H1 (cell line): ENCODE measurements at regions not wholly inside any gene's neighbourhood (a gene's known extent, or its start where the extent isn't known, plus 50 kb on each side); places are given as distances from the start of the nearest gene placed in this dataset.

Experiments used
- CTCF ChIA-PET: fragments of 300-600 bp; sonication (Branson Sonifier 250); formaldehyde crosslinking; loops from one replicate; lab custom pipeline; 2021; ENCODE audit not compliant: partially characterized antibody; lab: Charles Lee
- POLR2A ChIA-PET: fragments of 300-600 bp; sonication (Branson Sonifier 250); formaldehyde crosslinking; loops from one replicate; lab custom pipeline; 2021; ENCODE audit warnings: inconsistent platforms; ENCODE audit not compliant: partially characterized antibody; lab: Charles Lee
- DNase-seq, 2 experiments: peaks; one replicate each; pipeline versions ENCODE4 v3.0.0 to v3.0.0-alpha.2; 2010 to 2022; ENCODE audit warnings: low spot score in 2 of 2, low read depth in 1 of 2, mixed read lengths in 1 of 2
- FAIRE-seq: peaks from 2 replicates; lab custom pipeline; 2011; peaks lifted over from hg19 to GRCh38; lab: Jason Lieb, UNC
- H2AFZ ChIP-seq: 2 replicates; pipeline ENCODE4 v1.8.1; 2012; ENCODE audit warnings: low read length, inconsistent platforms
- H2AK5ac ChIP-seq: 2 replicates; pipeline ENCODE4 v1.6.1; 2013; ENCODE audit warnings: low read depth, low read length
- H2BK120ac ChIP-seq: replicated peaks from 2 replicates; pipeline ENCODE3; 2013; ENCODE audit warnings: low read depth, low read length, inconsistent platforms
- H2BK12ac ChIP-seq: 2 replicates; pipeline ENCODE4 v1.6.1; 2013; ENCODE audit warnings: low read depth, low read length
- H2BK15ac ChIP-seq: 2 replicates; pipeline ENCODE4 v1.6.1; 2013; ENCODE audit warnings: low read length
- H2BK20ac ChIP-seq: 2 replicates; pipeline ENCODE4 v1.6.1; 2013; ENCODE audit warnings: low read length
- H2BK5ac ChIP-seq: 2 replicates; pipeline ENCODE4 v1.6.1; 2013; ENCODE audit warnings: low read depth, low read length
- H3K14ac ChIP-seq: 2 replicates; pipeline ENCODE4 v1.6.1; 2013; ENCODE audit warnings: inconsistent platforms; ENCODE audit not compliant: insufficient read length
- H3K18ac ChIP-seq: 2 replicates; pipeline ENCODE4 v1.6.1; 2013; ENCODE audit warnings: low read length; ENCODE audit errors: extremely low read depth
- H3K23ac ChIP-seq: 2 replicates; pipeline ENCODE4 v1.6.1; 2013; ENCODE audit warnings: inconsistent platforms; ENCODE audit not compliant: insufficient read length
- H3K23me2 ChIP-seq: 2 replicates; pipeline ENCODE4 v1.6.1; 2013; ENCODE audit warnings: low read depth, low read length
- H3K27ac ChIP-seq: 2 replicates; pipeline ENCODE4 v1.6.1; 2011; ENCODE audit warnings: low read depth, low read length, inconsistent platforms
- H3K27me3 ChIP-seq, 4 experiments: replicated peaks in 1 of 4; 1 replicate in 1 of 4; 2 replicates in 3 of 4; pipeline versions ENCODE4 v1.6.1 to v1.8.1; 2011 to 2013; ENCODE audit warnings: low read length in 3 of 4, mild to moderate bottlenecking in 3 of 4, inconsistent platforms in 2 of 4, mixed read lengths in 2 of 4, moderate library complexity in 1 of 4; ENCODE audit not compliant: control insufficient read depth in 3 of 4, insufficient read depth in 3 of 4; ENCODE audit errors: extremely low read depth in 1 of 4
- H3K36me3 ChIP-seq, 4 experiments: 2 replicates each; pipeline versions ENCODE4 v1.6.1 to v1.8.1; 2011 to 2013; ENCODE audit warnings: mild to moderate bottlenecking in 4 of 4, low read length in 3 of 4, moderate library complexity in 2 of 4, control low read depth in 1 of 4, inconsistent platforms in 1 of 4; ENCODE audit not compliant: insufficient read depth in 4 of 4, control insufficient read depth in 2 of 4
- H3K4ac ChIP-seq: replicated peaks from 2 replicates; pipeline ENCODE3; 2013; ENCODE audit warnings: low read length, low read depth, mixed read lengths, inconsistent platforms; ENCODE audit not compliant: insufficient read length
- H3K4me1 ChIP-seq, 4 experiments: replicated peaks in 1 of 4; 1 replicate in 1 of 4; 2 replicates in 3 of 4; pipeline versions ENCODE4 v1.6.1 to v1.8.1; 2011 to 2013; ENCODE audit warnings: low read length in 3 of 4, inconsistent platforms in 2 of 4, mixed read lengths in 1 of 4; ENCODE audit not compliant: insufficient read depth in 4 of 4, control insufficient read depth in 3 of 4
- H3K4me2 ChIP-seq, 2 experiments: 2 replicates each; pipeline versions ENCODE4 v1.6.1 to v1.8.1; 2011 to 2013; ENCODE audit warnings: low read depth in 2 of 2, low read length in 2 of 2, control low read depth in 1 of 2, inconsistent platforms in 1 of 2, mild to moderate bottlenecking in 1 of 2; ENCODE audit not compliant: insufficient read depth in 1 of 2
- H3K4me3 ChIP-seq, 4 experiments: fragments of 200-600, 300-600 bp in 1 of 4; sonication (generic), shearing (Covaris generic), sonication (Bioruptor Twin) in 1 of 4; 2 replicates each; pipeline versions ENCODE4 v1.5.1 to v1.8.1; 2011 to 2016; ENCODE audit warnings: low read length in 4 of 4, low read depth in 3 of 4, control low read depth in 2 of 4, inconsistent platforms in 2 of 4, mild to moderate bottlenecking in 2 of 4, mixed read lengths in 1 of 4, moderate library complexity in 1 of 4; ENCODE audit not compliant: insufficient read depth in 2 of 4; ENCODE audit errors: extremely low read depth in 1 of 4
- H3K56ac ChIP-seq: replicated peaks from 2 replicates; pipeline ENCODE3; 2013; ENCODE audit warnings: low read depth, mild to moderate bottlenecking, mixed read lengths, low read length, inconsistent platforms; ENCODE audit not compliant: insufficient read length
- H3K79me1 ChIP-seq: 2 replicates; pipeline ENCODE4 v1.6.1; 2013; ENCODE audit warnings: low read depth, low read length, control low read depth
- H3K79me2 ChIP-seq, 2 experiments: 2 replicates each; pipeline versions ENCODE4 v1.6.1 to v1.8.1; 2012 to 2013; ENCODE audit warnings: low read length in 2 of 2, mild to moderate bottlenecking in 2 of 2, inconsistent platforms in 1 of 2; ENCODE audit not compliant: insufficient read depth in 2 of 2, control insufficient read depth in 1 of 2
- H3K9ac ChIP-seq, 4 experiments: replicated peaks in 1 of 4; 1 replicate in 1 of 4; 2 replicates in 3 of 4; pipeline versions ENCODE4 v1.6.1 to v1.8.1; 2011 to 2013; ENCODE audit warnings: low read depth in 3 of 4, low read length in 3 of 4, control low read depth in 2 of 4, mild to moderate bottlenecking in 2 of 4, moderate library complexity in 2 of 4, inconsistent platforms in 1 of 4; ENCODE audit errors: extremely low read depth in 1 of 4
- H3K9me3 ChIP-seq, 2 experiments: 2 replicates each; pipeline versions ENCODE4 v1.6.1 to v1.8.1; 2012 to 2013; ENCODE audit warnings: mild to moderate bottlenecking in 2 of 2, moderate library complexity in 2 of 2, control low read depth in 1 of 2, inconsistent platforms in 1 of 2, low read depth in 1 of 2, low read length in 1 of 2, mixed read lengths in 1 of 2; ENCODE audit not compliant: insufficient read depth in 2 of 2
- H4K20me1 ChIP-seq, 2 experiments: replicated peaks in 1 of 2; 2 replicates each; pipeline versions ENCODE3 to v1.8.1; 2011 to 2013; ENCODE audit warnings: inconsistent platforms in 2 of 2, low read length in 2 of 2, mild to moderate bottlenecking in 1 of 2; ENCODE audit not compliant: insufficient read depth in 2 of 2, control insufficient read depth in 1 of 2
- H4K5ac ChIP-seq: 2 replicates; pipeline ENCODE4 v1.6.1; 2013; ENCODE audit warnings: low read length, low read depth, mixed read lengths, inconsistent platforms; ENCODE audit not compliant: insufficient read length
- H4K8ac ChIP-seq: 2 replicates; pipeline ENCODE4 v1.8.0; 2013; ENCODE audit warnings: mild to moderate bottlenecking, moderate library complexity, low read length, inconsistent platforms; ENCODE audit not compliant: insufficient read depth; ENCODE audit errors: extremely low read depth
- H4K91ac ChIP-seq: replicated peaks from 2 replicates; pipeline ENCODE3; 2013; ENCODE audit warnings: low read length, mixed read lengths, inconsistent platforms; ENCODE audit not compliant: insufficient read length
- ATF3 ChIP-seq: IDR thresholded peaks from 2 replicates; pipeline ENCODE4 v1.6.1; 2011; ENCODE audit warnings: low read depth, mild to moderate bottlenecking, low read length; ENCODE audit not compliant: insufficient read depth
- BACH1 ChIP-seq: IDR thresholded peaks from 2 replicates; pipeline ENCODE4 v1.6.1; 2012; ENCODE audit warnings: low read length, improper control_type of control experiment
- CHD1 ChIP-seq: IDR thresholded peaks from 2 replicates; pipeline ENCODE4 v1.6.1; 2012; ENCODE audit warnings: low read depth, low read length, improper control_type of control experiment
- CTCF ChIP-seq, 3 experiments: IDR thresholded peaks; 1 replicate in 2 of 3; 2 replicates in 1 of 3; pipeline versions ENCODE4 v1.5.1 to v1.6.1; 2011; ENCODE audit warnings: low read length in 3 of 3, mild to moderate bottlenecking in 3 of 3, inconsistent platforms in 2 of 3, low read depth in 1 of 3, moderate library complexity in 1 of 3; ENCODE audit not compliant: insufficient read depth in 1 of 3; ENCODE audit errors: control extremely low read depth in 1 of 3
- POLR2A ChIP-seq, 2 experiments: IDR thresholded peaks; 1 replicate in 1 of 2; 2 replicates in 1 of 2; pipeline ENCODE4 v1.6.1; 2011; ENCODE audit warnings: low read depth in 2 of 2, low read length in 2 of 2, mild to moderate bottlenecking in 2 of 2; ENCODE audit errors: control extremely low read depth in 1 of 2
- POU5F1 ChIP-seq: IDR thresholded peaks from 2 replicates; pipeline ENCODE4 v1.6.1; 2011; ENCODE audit warnings: low read depth, mild to moderate bottlenecking, low read length, moderate library complexity
- RXRA ChIP-seq: IDR thresholded peaks from 2 replicates; pipeline ENCODE4 v1.6.1; 2011; ENCODE audit warnings: low read depth, mild to moderate bottlenecking, low read length, moderate library complexity; ENCODE audit not compliant: insufficient read depth
- SIN3A ChIP-seq, 2 experiments: IDR thresholded peaks in 1 of 2; conservative IDR thresholded peaks in 1 of 2; 2 replicates each; pipeline ENCODE4 v1.6.1; 2011 to 2012; ENCODE audit warnings: low read length in 2 of 2, improper control_type of control experiment in 1 of 2, low read depth in 1 of 2, mild to moderate bottlenecking in 1 of 2
- SP4 ChIP-seq: IDR thresholded peaks from 2 replicates; pipeline ENCODE4 v1.6.1; 2012; ENCODE audit warnings: low read length, inconsistent platforms
- TBP ChIP-seq: IDR thresholded peaks from 2 replicates; pipeline ENCODE4 v1.6.1; 2011; ENCODE audit warnings: low read depth, low read length, improper control_type of control experiment
- WGBS, 2 experiments: shearing (Covaris generic) in 1 of 2; methylation state at CpG; one replicate each; pipeline versions ENCODE4 v1.1.6 to v1.1.7; 2013 to 2015; ENCODE audit warnings: low lambda C conversion rate in 2 of 2, mixed read lengths in 2 of 2, inconsistent platforms in 1 of 2, low coverage in 1 of 2, missing lambda C conversion rate in 1 of 2; ENCODE audit not compliant: insufficient replicate concordance in 2 of 2, insufficient coverage in 1 of 2, insufficient read length in 1 of 2; ENCODE audit errors: extremely low coverage in 1 of 2, missing lambda C conversion rate in 1 of 2; 5-methylcytosine and 5-hydroxymethylcytosine counted together

GRCh38 chr22:49600468-49600867 is 227.2 kb downstream of the BRD1 start:
- H3K9ac ChIP-seq, result no peak overlapping the region
- 88% methylated on average over 13 of the region's 20 CpGs; no CpG with 5 or more reads in 1 of the 2 experiments for WGBS, 2 experiments
- no peak overlapping the region for H3K4me3 ChIP-seq
- no peaks in the 10 kb centered on the region for H3K27me3 ChIP-seq
- H4K8ac ChIP-seq, result no peak overlapping the region
- POLR2A ChIA-PET, result no interaction called here
- no peaks in the 10 kb centered on the region; a peak in 1 of 8 replicates for H3K36me3 ChIP-seq
- H4K20me1 ChIP-seq, result peaks cover 0 to 10% of the 10 kb centered on the region in 2 experiments
- H3K18ac ChIP-seq, result no peak overlapping the region
- H3K27ac ChIP-seq, result no peak overlapping the region
- no peak for TF ChIP-seq POLR2A (IDR thresholded peaks at IDR 0.05; ENCODE audit: control extremely low read depth in 1 of 2, low read depth in 2 of 2, low read length in 2 of 2)
- TF ChIP-seq CTCF (IDR thresholded peaks at IDR 0.05; ENCODE audit: control extremely low read depth in 1 of 3, insufficient read depth in 1 of 3, low read depth in 1 of 3, low read length in 3 of 3), result no peak
- TF ChIP-seq BACH1, result no peak
- no peak for TF ChIP-seq SP4
- no peak for TF ChIP-seq RXRA
- TF ChIP-seq ATF3, result no peak
- TF ChIP-seq CHD1, result no peak
- no peak for TF ChIP-seq TBP
- no peak for TF ChIP-seq SIN3A (conservative IDR thresholded peaks at IDR 0.05 in 1 of 2, IDR thresholded peaks at IDR 0.05 in 1 of 2; ENCODE audit: low read depth in 1 of 2, low read length in 2 of 2)
- TF ChIP-seq POU5F1, result no peak
- no peak overlapping the region for H2AFZ ChIP-seq
- H4K5ac ChIP-seq, result no peak overlapping the region
- H3K56ac ChIP-seq, result no peak overlapping the region
- no peak overlapping the region for H3K14ac ChIP-seq
- no peak overlapping the region for H3K4me2 ChIP-seq
- CTCF ChIA-PET, result no interaction called here
- no peak overlapping the region for H2BK15ac ChIP-seq
- H2BK120ac ChIP-seq, result no peak overlapping the region
- H3K9me3 ChIP-seq, result peaks cover 4 to 5% of the 10 kb centered on the region in 2 experiments; a peak in 3 of 4 replicates
- no peak overlapping the region for H2AK5ac ChIP-seq
- no peak overlapping the region for H2BK5ac ChIP-seq
- H3K4me1 ChIP-seq, result no peaks in the 10 kb centered on the region; a peak in 1 of 7 replicates
- H3K79me2 ChIP-seq, result no peaks in the 10 kb centered on the region
- H2BK12ac ChIP-seq, result no peak overlapping the region
- no peak overlapping the region for H3K23ac ChIP-seq
- no peak overlapping the region for H4K91ac ChIP-seq
- H3K4ac ChIP-seq, result no peak overlapping the region
- no peaks in the 10 kb centered on the region for H3K79me1 ChIP-seq
- no peak for DNase-seq
- H2BK20ac ChIP-seq, result no peak overlapping the region
- FAIRE-seq, result no peak
- peaks cover 11% of the 10 kb centered on the region; the same call in 1 of the 2 replicates for H3K23me2 ChIP-seq
